ENCODE measurements at regions not wholly inside any gene's neighbourhood (a gene's known extent, or its start where the extent isn't known, plus 50 kb on each side); places are given as distances from the start of the nearest gene placed in this dataset.

DNA sequence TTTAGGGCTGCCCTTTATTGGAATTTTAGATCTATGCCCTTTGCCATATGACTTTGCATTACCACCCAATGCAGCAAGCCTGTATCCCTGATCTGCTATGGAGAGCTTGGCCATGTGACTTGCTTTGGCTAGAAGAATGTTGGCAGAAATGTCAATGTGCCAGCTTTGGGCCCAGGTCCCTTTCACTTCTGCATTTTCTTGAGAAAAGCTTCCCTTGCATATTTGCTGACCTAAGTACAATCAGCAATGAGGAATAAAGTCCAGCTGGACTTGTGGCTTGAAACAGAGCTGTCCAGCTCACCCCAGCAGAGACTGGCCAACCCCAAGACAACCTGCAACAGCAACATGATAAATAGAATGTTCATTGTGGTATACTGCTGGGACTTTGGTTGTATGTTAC lies 135.9 kb downstream of the PAH start:
- Mint-ChIP-seq H3K36me3 (ENCODE audit: low read depth) (no peaks in the 10 kb centered on the region), H3K4me1 (no peaks in the 10 kb centered on the region), H3K27ac (no peak overlapping the region), H3K4me3 (no peak overlapping the region), H3K27me3 (ENCODE audit: low read depth, poor library complexity) (no peaks in the 10 kb centered on the region), H3K9me3 (no peaks in the 10 kb centered on the region)
- TF ChIP-seq, protein P1, sequence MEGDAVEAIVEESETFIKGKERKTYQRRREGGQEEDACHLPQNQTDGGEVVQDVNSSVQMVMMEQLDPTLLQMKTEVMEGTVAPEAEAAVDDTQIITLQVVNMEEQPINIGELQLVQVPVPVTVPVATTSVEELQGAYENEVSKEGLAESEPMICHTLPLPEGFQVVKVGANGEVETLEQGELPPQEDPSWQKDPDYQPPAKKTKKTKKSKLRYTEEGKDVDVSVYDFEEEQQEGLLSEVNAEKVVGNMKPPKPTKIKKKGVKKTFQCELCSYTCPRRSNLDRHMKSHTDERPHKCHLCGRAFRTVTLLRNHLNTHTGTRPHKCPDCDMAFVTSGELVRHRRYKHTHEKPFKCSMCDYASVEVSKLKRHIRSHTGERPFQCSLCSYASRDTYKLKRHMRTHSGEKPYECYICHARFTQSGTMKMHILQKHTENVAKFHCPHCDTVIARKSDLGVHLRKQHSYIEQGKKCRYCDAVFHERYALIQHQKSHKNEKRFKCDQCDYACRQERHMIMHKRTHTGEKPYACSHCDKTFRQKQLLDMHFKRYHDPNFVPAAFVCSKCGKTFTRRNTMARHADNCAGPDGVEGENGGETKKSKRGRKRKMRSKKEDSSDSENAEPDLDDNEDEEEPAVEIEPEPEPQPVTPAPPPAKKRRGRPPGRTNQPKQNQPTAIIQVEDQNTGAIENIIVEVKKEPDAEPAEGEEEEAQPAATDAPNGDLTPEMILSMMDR (IDR thresholded peaks at IDR 0.05), result no peak
- DNase-seq, result no peak

DNA sequence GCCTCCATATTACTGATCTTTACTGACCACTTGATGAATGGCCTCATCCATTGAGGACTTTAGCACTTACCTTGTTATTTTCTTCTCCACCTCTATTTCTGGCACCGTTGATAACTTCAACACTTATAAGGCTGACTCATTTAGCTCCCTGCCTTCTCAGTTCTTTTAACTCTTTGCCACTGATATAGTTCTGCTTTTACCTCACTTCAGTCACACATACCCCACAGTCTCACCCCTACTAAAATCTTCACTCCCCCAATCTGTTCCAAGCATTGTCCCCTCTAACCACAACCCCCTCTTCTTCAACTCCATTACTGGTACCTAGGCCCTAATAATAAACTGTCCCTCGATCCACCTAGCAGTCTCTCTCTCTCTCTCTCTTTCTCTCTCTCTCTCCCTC lies 141.0 kb downstream of the PAH start:
- no peak for DNase-seq
- no peaks in the 10 kb centered on the region for H3K27me3 Mint-ChIP-seq (ENCODE audit: low read depth, poor library complexity)
- TF ChIP-seq, protein P1 (IDR thresholded peaks at IDR 0.05), result no peak
- no peaks in the 10 kb centered on the region for H3K4me1 Mint-ChIP-seq
- no peaks in the 10 kb centered on the region for H3K9me3 Mint-ChIP-seq
- H3K27ac Mint-ChIP-seq, result no peak overlapping the region
- no peak overlapping the region for H3K4me3 Mint-ChIP-seq
- H3K36me3 Mint-ChIP-seq (ENCODE audit: low read depth), result no peaks in the 10 kb centered on the region

DNA sequence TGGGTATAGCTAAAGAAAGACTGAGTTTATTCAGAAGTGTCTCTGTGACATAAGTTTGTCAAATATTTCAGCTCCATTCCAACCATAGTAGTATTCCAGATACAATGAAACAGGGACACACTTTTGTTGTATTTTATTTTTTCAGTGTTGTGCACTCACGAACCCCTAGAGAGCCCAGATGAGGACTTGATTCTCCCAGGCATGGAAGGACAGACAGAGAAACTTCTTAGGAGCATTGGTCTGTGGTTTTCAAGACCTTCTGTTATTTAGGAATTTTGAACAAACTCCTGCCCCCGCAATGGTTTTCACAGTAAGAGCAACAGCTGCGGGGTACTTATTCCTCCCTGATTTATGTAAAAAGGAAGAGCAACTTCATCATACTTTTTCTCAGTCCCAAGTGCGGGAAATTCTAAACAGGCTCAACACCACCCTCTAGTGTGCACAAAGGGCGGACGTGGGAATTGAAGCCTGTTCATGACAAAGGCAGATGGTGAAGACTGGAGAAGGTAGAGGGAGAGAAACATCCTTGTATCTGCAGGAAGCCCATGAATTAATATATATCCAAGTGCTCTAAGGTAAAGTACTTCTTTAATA lies 147.6 kb downstream of the PAH start:
- Mint-ChIP-seq H3K27ac (no peak overlapping the region), H3K4me3 (no peak overlapping the region)
- peak; percentile 54 for DNase-seq

DNA sequence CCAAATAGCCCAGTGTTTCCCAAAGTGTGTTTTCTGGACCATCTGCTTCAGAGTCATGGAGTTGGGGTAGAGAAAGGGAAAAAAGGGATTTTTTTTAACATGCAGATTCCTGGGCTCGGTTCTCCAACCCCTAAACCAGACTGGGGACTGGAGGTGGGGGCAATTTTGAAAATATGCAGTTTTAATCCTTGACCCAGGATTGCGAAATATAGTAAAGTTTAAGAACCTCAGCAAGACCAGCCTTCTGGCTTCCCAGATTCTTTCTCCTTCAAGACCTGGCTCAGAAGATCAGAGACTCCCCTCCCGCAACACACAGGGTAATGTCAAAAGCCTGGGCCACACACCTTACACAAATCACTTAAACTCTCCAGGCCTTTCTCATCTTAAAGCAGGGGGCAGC lies 150.1 kb downstream of the PAH start:
- Mint-ChIP-seq H3K27ac (no peak overlapping the region), H3K9me3 (no peaks in the 10 kb centered on the region), H3K27me3 (ENCODE audit: low read depth, poor library complexity) (no peaks in the 10 kb centered on the region), H3K4me3 (no peak overlapping the region), H3K4me1 (peaks cover 16% of the 10 kb centered on the region), H3K36me3 (ENCODE audit: low read depth) (no peaks in the 10 kb centered on the region)
- no peak for DNase-seq
- TF ChIP-seq, protein P1 (IDR thresholded peaks at IDR 0.05), result no peak

More for the DNA sequence above, 147.6 kb downstream of the PAH start:
- H3K4me1 Mint-ChIP-seq, result peaks cover 5% of the 10 kb centered on the region
- no peaks in the 10 kb centered on the region for H3K27me3 Mint-ChIP-seq (ENCODE audit: low read depth, poor library complexity)
- H3K36me3 Mint-ChIP-seq (ENCODE audit: low read depth), result no peaks in the 10 kb centered on the region
- no peaks in the 10 kb centered on the region for H3K9me3 Mint-ChIP-seq
- TF ChIP-seq, protein P1 (IDR thresholded peaks at IDR 0.05), result peak; percentile 68

DNA sequence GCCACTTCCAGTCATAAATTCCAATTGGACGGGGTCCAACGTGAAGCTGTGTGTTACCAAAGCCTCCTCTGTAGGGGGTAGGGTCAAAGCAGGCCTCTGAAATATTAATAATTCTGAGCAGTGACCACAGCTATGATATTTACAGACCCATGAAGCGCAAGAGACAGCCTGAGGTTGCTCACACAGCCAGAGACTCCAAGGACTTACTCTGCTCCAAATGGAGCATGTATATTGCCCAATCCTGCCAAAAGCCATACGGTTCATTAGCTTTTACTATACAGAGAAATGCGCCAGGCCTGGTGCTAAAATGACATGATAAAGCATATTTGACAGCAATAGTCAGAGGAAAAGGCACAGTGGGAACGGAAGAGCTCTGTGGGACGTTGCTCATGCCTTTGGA lies 151.3 kb downstream of the PAH start:
- no peak for DNase-seq
- no peaks in the 10 kb centered on the region for H3K27me3 Mint-ChIP-seq (ENCODE audit: low read depth, poor library complexity)
- H3K4me1 Mint-ChIP-seq, result peaks cover 16% of the 10 kb centered on the region
- no peaks in the 10 kb centered on the region for H3K9me3 Mint-ChIP-seq
- no peak overlapping the region for H3K27ac Mint-ChIP-seq
- TF ChIP-seq, protein P1 (IDR thresholded peaks at IDR 0.05), result no peak
- no peaks in the 10 kb centered on the region for H3K36me3 Mint-ChIP-seq (ENCODE audit: low read depth)
- no peak overlapping the region for H3K4me3 Mint-ChIP-seq

DNA sequence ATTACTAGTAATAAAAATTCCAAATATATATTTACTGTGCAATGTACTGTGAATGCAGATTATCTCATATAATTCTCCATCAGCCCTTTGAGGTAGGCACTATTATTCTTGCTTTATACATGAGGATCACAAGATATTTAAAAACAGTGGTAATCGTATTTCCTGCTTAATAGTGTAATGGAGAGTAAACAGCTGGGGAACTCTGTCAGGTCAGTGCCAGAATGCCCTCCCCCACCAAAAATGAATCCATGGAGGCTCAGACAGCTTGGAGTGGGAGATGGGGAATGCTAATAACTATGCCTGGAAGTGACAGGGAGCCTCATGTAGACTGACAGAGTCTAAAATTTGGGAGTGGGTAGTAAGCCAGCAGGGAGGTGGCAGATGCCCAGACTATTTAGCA lies 153.6 kb downstream of the PAH start:
- H3K9me3 Mint-ChIP-seq, result no peaks in the 10 kb centered on the region
- H3K4me3 Mint-ChIP-seq, result no peak overlapping the region
- no peaks in the 10 kb centered on the region for H3K36me3 Mint-ChIP-seq (ENCODE audit: low read depth)
- peaks cover 11% of the 10 kb centered on the region for H3K4me1 Mint-ChIP-seq
- no peaks in the 10 kb centered on the region for H3K27me3 Mint-ChIP-seq (ENCODE audit: low read depth, poor library complexity)
- DNase-seq, result no peak
- no peak overlapping the region for H3K27ac Mint-ChIP-seq
- TF ChIP-seq, protein P1 (IDR thresholded peaks at IDR 0.05), result no peak
